GM12872 (cell line): ENCODE measurements at regions not wholly inside any gene's neighbourhood (a gene's known extent, or its start where the extent isn't known, plus 50 kb on each side); places are given as distances from the start of the nearest gene placed in this dataset.

Experiments used
- TF ChIP-seq, protein P1 (sequence below): IDR thresholded peaks from 3 replicates; pipeline ENCODE4 v1.5.1; 2011; ENCODE audit warnings: low read depth, mild to moderate bottlenecking, low read length, moderate library complexity; ENCODE audit not compliant: insufficient read depth

DNA sequence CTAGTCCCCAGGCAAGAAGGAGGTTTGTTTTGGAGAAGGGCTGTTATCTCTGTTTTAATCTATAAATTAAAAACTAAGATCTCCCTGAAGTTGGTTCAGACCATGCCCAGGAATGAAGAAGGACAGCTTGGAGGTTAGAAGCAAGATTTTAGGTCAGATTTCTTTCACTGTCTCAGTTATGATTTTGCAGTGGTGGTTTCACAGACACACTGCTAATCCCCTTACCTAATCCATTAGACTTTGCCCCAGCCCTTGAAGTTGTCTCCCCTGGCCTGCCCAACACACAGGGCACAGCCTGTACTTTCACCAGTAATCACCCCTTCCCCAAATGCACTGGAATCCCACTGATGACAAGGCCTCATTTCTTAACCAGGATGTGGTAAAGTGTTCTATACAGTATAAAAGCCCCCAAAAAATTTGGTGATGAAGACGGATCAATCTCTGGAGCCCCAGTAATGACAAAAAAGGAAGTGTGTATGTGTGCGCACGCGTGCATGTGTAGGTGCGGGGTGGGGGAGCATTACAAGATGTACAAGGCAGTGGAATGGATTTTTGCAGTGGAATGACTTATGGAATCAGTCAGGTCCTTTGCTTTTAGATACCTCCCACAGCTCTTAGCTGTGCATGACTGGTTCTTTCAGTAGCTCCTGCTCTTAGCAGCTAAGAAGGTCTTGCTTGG is 73.1 kb upstream of the TERB2 start:
- TF ChIP-seq, protein P1, sequence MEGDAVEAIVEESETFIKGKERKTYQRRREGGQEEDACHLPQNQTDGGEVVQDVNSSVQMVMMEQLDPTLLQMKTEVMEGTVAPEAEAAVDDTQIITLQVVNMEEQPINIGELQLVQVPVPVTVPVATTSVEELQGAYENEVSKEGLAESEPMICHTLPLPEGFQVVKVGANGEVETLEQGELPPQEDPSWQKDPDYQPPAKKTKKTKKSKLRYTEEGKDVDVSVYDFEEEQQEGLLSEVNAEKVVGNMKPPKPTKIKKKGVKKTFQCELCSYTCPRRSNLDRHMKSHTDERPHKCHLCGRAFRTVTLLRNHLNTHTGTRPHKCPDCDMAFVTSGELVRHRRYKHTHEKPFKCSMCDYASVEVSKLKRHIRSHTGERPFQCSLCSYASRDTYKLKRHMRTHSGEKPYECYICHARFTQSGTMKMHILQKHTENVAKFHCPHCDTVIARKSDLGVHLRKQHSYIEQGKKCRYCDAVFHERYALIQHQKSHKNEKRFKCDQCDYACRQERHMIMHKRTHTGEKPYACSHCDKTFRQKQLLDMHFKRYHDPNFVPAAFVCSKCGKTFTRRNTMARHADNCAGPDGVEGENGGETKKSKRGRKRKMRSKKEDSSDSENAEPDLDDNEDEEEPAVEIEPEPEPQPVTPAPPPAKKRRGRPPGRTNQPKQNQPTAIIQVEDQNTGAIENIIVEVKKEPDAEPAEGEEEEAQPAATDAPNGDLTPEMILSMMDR = no peak
